H1 (cell line): ENCODE measurements at regions not wholly inside any gene's neighbourhood (a gene's known extent, or its start where the extent isn't known, plus 50 kb on each side); places are given as distances from the start of the nearest gene placed in this dataset.

Experiments
- EGR1 ChIP-seq: IDR thresholded peaks from 2 replicates; pipeline ENCODE4 v1.6.1; 2011; ENCODE audit warnings: low read depth, low read length, borderline replicate concordance
- HDAC2 ChIP-seq, 2 experiments: fragments of 300-600 bp in 1 of 2; sonication (generic) in 1 of 2; IDR thresholded peaks; 2 replicates each; pipeline ENCODE4 v1.6.1; 2011 to 2012; ENCODE audit warnings: low read depth in 2 of 2, low read length in 2 of 2, mild to moderate bottlenecking in 2 of 2, moderate library complexity in 2 of 2, borderline replicate concordance in 1 of 2, inconsistent platforms in 1 of 2
- POLR2A ChIP-seq, 2 experiments: IDR thresholded peaks; 1 replicate in 1 of 2; 2 replicates in 1 of 2; pipeline ENCODE4 v1.6.1; 2011; ENCODE audit warnings: low read depth in 2 of 2, low read length in 2 of 2, mild to moderate bottlenecking in 2 of 2; ENCODE audit errors: control extremely low read depth in 1 of 2
- SAP30 ChIP-seq: fragments of 300-600 bp; sonication (generic); IDR thresholded peaks from 2 replicates; pipeline ENCODE4 v1.7.1; 2012; ENCODE audit warnings: low read length, moderate library complexity, mild to moderate bottlenecking, inconsistent platforms; ENCODE audit not compliant: insufficient read depth, insufficient replicate concordance
- TAF7 ChIP-seq: optimal IDR thresholded peaks from 2 replicates; pipeline ENCODE3; 2011; ENCODE audit warnings: low read depth, mild to moderate bottlenecking, inconsistent platforms, low read length, moderate library complexity, borderline replicate concordance
- TF ChIP-seq, protein P1 (sequence below), 3 experiments: IDR thresholded peaks; 1 replicate in 2 of 3; 2 replicates in 1 of 3; pipeline versions ENCODE4 v1.5.1 to v1.6.1; 2011; ENCODE audit warnings: low read length in 3 of 3, mild to moderate bottlenecking in 3 of 3, inconsistent platforms in 2 of 3, low read depth in 1 of 3, moderate library complexity in 1 of 3; ENCODE audit not compliant: insufficient read depth in 1 of 3; ENCODE audit errors: control extremely low read depth in 1 of 3

DNA sequence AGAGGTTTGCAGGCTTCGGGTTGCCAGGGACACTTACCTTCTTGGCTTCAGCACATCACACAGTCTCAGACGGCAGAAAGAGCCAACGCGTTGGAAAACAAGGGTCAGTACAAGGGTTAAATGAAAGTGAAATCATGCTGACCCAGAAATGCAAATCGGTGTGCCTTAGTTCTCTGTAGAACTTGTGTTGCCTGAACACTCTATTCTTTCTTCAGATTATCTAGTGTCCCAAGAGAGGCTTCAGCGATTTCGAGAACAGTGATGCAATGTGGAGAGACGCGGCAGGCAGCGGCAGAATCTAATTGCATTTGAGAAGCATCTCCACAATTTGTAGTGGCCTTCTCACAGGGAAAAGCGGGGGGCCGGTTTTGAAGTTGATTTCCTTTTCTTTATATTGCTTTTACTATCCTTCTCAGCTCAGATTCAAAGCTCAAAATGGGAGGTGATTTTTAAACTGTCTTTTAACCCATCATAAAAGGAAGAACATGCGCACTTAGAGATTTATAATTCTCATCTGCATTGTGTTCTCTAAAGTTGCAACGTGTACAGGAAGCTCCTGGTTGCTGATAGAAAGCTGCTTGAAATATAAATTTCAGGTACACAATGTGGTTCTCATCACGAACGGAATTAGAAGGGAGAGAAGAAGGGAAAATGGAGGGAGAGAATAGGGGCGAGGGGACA is 67.8 kb upstream of the EGLN3 start:
- TF ChIP-seq, protein P1, sequence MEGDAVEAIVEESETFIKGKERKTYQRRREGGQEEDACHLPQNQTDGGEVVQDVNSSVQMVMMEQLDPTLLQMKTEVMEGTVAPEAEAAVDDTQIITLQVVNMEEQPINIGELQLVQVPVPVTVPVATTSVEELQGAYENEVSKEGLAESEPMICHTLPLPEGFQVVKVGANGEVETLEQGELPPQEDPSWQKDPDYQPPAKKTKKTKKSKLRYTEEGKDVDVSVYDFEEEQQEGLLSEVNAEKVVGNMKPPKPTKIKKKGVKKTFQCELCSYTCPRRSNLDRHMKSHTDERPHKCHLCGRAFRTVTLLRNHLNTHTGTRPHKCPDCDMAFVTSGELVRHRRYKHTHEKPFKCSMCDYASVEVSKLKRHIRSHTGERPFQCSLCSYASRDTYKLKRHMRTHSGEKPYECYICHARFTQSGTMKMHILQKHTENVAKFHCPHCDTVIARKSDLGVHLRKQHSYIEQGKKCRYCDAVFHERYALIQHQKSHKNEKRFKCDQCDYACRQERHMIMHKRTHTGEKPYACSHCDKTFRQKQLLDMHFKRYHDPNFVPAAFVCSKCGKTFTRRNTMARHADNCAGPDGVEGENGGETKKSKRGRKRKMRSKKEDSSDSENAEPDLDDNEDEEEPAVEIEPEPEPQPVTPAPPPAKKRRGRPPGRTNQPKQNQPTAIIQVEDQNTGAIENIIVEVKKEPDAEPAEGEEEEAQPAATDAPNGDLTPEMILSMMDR (IDR thresholded peaks at IDR 0.05; ENCODE audit: control extremely low read depth in 1 of 3, insufficient read depth in 1 of 3, low read depth in 1 of 3, low read length in 3 of 3): no peak
- TF ChIP-seq TAF7 (no peak), POLR2A (IDR thresholded peaks at IDR 0.05; ENCODE audit: control extremely low read depth in 1 of 2, low read depth in 2 of 2, low read length in 2 of 2) (no peak), SAP30 (no peak), EGR1 (no peak), HDAC2 (IDR thresholded peaks at IDR 0.05; ENCODE audit: borderline replicate concordance in 1 of 2, low read depth in 2 of 2, low read length in 2 of 2) (no peak)
